HG03097 (cell line): ENCODE measurements at regions not wholly inside any gene's neighbourhood (a gene's known extent, or its start where the extent isn't known, plus 50 kb on each side); places are given as distances from the start of the nearest gene placed in this dataset.

Experiments
- ATAC-seq: cut with Tn5 transposase; IDR thresholded peaks from one replicate; pipeline ENCODE4 v1.9.1; 2021; ENCODE audit not compliant: unreplicated experiment, low FRiP score

DNA sequence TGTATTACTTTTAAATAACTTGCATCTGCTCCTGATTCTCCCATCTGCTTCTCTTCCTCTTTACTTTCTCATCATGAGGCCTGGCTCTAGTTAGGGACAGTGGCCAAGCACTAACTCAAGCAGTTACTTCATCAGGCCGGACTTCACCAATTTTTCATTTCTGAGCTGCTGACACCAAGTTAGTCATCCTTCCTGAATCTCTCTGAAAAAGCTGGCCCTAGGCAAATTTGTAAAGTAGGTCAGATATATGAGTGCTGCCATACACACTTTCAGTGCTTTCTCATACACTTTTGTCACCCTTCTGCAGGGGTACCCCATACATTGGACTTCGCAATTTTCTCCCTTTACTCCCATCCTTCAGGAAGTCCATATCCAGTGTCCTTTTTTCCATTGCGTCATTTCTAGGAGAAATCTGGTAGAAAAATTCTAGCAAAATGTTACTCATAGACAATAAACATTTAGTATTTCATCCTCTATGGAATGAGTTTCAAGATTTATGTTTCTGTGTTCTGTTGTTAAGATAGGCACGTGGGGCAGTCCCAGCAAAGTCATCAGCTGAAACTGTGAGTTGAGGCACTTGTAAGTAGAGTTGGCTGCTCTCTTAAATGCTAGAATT is 276.8 kb upstream of the TMPO start:
- ATAC-seq: no peak

DNA sequence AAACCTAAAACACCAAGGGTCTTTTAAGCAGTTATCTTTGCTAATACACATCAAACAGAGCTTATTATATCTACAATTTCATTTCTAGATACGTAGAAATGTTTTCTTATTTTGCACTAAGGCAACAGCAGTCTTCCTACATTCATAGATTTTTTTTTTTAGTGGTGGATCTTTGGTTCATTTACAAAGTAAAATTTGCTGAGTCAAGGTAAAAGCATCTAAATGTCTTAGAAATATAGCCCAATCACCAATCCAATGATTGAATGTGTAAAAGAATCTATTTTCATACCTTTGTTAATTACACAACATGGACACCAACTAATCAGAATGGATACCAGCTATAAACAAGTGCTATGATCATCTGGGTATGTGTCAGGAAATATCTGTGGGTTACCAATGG is 272.2 kb upstream of the TMPO start:
- ATAC-seq: no peak

DNA sequence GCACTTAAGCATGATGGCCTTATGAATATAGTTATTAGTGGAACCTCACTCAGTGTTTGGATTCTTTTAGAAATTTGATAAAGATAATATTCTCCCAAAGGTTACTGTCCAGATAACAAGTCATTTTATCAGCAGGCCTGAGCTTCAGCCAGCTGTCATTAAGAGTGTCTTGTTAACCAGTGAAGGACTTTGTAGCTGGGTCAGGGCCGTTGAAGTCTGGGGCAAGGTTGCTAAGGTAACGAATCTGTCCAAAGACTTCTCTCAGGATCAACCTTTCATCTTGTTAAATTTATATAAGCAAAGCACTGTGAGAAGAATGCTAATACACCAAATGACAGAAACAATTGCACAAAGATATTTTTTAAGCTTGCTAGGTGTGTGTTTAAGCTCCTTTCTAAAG is 271.3 kb upstream of the TMPO start:
- ATAC-seq: no peak

DNA sequence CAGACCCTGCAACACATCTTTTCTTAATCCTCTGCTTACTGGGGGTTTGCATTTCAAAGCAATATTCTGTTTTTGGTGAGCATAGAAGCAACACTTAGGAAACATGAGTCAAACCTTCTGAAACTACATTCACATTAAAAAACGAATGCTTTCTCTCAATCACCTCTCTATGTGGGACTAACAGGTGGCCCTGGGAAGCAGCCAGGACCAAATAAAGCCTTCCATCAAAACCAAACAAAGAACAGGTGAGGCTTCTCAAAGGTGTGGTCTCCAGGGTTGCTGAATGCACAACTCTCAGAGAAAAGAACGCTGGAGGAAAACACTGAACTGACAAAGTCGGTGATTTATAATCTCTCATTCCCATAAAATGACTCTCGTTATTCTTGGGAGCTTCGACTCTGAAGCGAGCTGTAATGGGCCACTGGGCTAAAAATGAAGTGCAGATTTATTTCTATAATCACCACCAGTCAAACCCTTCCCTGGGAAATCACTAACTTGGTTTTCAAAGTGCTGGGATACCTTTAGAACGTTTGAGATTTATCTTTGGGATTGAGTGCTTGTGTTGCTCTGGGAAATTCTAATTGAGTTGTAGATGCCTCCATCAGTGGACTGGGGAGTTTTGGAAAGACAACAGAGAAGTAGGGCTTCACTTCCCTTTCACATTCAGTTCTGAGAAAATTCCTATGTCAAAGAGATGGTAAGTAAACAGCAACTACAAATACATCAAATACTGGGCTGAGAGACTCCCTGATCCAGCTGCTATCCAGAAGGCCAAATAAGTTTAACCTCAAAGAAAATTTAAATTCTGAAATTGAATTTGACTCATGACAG is 262.0 kb upstream of the TMPO start:
- no peak for ATAC-seq

DNA sequence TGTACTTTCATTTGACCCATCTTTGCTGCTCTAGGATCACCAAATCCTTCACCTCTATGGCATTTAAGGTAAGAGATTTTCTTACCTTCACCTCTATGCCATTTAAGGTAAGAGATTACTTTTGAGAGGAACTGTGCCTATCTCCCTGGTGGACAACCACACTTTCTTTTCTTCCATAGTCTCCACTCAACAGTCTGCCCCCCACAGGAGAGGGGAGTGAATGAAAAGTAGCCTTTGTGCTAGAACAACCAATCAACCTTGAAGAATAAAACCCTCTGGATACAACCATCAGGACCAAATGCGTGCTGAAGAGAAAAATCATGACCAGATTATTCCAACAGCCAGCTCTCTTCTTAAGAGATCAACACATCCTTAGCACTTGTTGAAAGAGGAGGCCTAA is 258.6 kb upstream of the TMPO start:
- no peak for ATAC-seq

DNA sequence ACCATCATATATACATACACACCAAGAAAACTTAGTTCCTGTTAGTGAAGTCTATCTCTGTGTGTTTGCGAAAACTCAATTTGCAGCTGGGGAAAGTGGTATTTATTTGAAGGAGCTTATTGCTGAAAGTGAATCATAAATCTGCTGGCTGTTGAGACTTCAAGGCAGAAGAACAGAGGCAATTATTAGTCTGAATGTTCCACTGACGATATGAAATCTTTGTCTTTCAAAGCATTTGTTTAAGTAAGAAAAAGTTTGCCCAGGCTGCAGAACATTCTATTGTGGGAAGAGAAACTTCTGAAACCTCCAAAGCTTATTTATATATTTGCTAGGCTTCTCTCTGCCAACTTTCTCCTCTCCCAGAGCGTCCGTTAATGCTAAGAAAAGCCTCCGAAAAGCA is 255.7 kb upstream of the TMPO start:
- no peak for ATAC-seq

DNA sequence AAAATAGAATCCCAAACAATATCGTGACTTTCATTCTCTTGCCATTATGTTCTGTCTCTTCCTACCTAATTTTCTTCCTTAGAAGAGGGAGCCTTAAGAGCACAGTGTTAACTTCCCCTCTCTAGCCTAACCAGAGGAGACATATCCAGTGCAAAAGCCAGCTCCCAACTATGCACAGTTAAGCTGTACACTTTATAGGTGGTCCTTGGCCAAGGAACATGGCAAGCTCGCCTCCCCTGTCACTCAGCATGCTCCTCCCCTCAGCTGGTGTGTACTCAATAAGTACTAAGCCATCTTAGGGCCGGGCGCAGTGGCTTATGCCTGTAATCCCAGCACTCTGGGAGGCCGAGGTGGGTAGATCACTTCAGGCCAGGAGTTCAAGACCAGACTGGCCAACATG is 255.1 kb upstream of the TMPO start:
- no peak for ATAC-seq

DNA sequence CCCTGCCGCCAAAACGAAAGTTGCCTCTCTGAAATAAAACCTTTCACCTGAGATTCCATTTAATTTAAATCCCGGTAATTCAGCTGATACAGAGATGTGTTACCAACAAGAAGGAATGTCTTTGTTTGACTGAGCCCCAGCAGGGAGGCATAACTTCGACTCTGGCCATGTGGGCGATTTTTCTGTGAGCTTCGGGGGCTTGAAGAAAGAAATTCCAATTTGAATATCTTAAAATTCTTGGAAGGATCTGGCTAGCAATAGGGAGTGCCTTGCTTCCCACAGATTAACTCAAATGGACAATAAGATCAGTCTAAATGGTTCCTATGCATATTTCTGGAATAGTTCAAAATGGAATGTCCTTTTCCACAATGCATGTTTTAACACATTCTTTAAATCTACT is 252.5 kb upstream of the TMPO start:
- ATAC-seq: no peak

DNA sequence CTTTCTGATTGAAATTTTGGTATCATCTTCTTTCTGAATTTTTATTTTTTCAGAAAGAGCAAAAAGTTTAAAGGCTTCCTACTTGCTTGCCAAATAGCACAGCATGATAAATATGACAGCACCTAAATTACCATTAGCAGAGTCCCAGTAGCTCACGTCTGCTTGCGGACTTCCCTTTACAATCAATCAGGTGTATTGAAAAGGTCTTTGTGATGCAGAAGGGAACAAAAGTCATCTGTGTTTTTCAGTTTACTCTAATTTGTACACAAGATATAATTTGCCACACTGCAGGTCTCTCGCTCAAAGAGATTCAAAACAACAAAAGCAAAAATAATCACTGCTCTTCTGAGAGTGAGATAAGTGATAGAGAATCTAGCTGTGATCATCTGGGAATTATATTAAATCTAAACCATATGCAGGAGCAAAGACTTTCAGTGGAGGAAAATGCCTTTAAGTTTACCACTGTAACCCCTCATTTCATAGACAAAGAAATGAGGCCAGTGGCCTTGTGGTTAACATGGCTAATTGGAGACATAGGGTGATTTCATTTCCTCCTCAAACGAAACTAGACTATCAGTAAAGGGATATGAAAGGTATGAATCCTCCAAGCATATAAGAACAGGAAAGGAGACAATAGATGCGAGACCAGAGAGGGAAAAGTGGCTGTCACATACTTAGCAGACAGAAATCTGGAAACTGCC is 240.8 kb upstream of the TMPO start:
- peak; percentile 95 for ATAC-seq

DNA sequence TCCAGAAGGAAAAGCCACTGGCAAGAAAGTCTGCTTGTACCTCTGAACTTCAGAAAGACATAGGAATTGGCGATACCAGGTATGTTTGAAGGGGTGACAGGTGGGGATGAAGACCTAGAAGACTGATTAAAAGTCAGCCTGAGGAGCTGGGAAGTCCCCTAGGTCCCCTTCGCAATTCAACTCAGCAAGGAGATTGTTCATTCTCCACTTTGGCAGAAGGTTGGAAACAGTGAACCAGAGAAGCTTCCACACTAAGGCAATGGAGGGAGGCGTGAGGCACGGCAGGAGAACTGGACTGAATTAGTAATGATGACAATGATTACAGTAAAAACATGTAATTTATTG is 240.3 kb upstream of the TMPO start:
- no peak for ATAC-seq

DNA sequence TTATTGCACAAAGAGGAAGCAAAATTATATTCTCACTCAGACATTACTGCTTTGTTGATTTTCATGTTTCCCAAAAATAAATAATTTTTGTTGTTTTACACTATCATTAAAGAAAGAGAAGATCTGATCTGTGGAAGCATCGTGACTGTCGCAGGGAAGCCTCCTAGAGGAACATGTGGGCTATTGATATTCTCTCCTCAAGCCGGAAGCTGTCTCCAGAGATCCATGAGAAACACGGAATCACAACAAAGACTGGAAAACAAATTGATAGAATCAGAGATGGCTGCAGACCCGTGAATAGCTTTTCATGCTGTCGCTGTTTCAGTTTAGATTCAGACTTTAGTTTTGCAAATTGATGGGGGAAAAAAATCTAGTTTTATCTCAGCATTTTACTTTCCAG is 235.2 kb upstream of the TMPO start:
- no peak for ATAC-seq

DNA sequence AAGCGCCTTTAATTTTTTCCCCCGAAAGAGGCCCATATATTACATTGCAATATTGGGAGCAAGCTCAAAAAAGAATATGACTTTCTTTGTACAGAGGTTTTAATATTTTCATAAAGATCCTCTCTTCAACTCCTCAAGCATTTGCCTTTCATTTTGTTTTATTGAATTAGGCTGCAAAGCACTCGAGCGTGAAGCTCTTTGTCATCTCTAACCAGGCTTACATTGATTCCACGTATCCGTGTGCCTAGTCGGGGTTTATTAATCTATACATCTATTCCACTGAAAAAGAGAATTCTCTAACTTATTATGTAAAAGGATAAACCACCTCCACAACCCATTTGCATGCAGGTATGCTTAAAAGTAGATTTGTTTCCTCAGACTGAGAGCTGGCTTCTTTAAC is 234.8 kb upstream of the TMPO start:
- ATAC-seq: no peak

DNA sequence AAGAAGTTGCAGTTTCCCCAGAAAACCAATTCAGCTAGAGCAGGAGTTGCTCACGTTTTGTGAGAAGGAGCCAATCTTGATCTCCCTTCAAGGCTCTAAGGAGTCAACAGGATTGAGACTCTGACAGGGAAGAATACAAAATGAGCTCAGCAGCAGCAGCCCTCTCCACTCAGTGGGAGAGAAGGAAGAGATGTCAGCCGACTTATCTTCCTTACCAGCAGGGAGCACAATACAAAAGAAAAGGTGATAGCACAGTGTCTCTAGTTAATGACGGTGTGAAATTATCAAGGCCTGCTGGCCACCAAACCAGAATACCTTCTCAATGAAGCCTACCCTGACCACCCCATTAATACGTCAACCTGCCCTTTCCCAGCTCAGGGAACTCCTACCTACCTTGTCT is 223.6 kb upstream of the TMPO start:
- no peak for ATAC-seq

DNA sequence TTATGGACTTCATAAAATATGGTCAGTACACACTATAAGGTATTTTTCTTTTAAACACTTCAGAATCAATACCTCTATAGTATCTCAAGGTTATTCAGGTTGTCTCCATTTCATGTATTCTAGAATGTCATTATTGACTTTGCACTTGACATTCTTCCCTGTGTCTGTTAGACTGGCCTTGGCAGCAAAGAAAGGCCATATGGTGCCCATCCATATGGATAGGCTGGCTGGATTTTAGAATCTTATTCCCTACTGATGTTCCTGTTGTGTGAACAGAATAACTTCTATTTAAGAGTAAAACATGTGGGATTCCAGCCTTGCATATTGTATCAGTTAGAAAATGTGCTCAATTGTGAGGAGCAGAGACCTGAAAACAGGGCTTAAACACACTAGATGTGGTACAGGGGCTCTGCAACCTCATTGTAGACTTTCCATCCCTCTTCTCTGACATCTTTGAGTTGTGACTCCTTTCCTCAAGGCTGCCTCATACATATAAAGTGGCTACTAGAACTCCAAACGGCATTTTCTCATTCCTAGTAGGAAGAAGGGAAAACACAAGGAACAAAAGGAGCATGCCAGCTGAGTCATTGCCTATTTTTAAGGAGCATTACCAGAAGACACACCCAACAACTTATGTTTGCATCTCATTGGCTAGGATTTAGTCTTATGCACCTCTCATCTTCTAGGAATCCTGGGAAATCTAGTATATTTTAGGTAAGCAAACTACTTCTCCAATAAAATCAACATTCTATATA is 221.2 kb upstream of the TMPO start:
- ATAC-seq: no peak

DNA sequence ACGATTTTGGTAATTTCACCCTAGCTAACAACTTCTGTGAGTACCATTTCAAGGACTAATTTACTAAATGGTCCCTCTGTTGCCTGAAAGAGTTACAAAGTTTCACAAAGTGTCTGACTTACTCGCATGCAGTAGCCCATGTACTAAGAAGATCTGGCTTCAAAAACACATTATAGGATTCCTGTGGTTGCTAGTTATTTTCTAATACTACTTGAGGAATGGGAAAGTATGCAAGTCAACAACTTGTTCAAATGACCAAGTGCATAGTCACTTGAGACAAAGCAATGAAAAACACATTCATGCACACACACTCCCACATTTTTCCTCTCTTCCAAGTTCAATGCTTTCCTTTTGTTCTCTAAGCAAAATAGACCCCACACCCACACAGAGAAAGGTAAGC is 219.7 kb upstream of the TMPO start:
- no peak for ATAC-seq

DNA sequence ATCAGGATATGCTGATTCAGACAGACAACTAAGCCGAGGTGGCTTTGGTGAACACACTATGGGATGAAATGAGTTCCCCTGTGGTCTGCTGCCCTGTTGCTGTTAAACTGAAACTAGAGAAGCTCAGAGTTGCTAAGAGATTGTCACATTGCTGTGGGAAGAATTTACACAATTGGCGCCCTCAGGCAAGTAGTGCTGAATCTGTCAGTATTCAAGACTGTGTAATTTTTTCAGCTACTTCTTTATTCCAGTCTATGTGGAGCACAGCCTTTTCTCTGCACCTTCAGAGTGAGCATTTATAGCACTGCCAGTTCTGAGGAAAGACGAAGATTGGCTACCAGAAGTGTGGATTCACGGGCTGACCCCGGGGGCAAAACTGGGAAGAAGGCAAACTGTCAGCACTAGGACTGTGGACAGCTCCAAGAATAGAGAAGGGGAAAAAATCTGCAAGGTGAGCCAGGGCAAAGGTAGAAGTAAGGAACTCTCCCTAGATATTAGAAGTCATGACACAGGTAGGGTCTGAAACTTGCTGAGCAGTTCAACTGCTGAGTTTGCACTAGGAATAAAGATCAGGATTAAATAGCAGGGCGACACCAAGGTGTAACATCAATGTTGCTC is 218.8 kb upstream of the TMPO start:
- ATAC-seq: no peak

DNA sequence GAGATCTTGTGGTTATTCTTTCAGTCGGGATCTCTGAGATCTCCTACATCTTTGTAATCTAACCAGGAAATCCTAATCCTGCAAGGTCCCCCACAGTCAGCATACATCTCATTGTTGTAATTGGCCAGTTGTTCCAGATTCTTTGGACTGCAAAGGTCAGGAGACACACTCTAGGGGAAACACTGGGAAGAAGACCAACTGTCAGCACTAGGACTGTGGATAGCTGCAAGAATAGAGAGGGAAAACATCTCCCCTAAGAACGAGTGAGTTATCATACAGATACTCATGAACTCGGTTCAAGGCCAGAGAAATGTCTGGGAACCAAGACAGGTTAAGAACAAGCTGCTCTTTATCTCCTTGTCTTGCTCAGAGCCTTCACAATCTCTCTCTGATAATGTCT is 217.9 kb upstream of the TMPO start:
- no peak for ATAC-seq

DNA sequence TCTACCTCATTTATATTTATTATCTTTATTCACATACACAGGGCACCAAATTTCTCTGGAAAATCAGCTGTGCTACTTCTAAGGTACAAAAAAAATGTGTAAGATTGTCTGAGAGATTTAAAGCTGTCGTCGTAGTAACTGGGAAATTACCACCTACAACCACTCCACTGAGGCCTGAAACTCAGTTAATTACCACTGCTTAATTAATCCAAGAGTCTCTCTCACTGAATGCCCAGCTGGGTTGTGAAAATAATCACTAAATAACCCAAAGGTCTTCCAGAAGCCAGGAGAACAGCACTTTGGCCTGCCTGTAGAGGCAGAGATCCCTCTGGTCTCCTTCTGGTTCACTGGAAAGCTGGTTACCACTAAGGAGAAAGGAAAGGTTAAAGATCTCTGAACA is 207.2 kb upstream of the TMPO start:
- ATAC-seq: no peak

DNA sequence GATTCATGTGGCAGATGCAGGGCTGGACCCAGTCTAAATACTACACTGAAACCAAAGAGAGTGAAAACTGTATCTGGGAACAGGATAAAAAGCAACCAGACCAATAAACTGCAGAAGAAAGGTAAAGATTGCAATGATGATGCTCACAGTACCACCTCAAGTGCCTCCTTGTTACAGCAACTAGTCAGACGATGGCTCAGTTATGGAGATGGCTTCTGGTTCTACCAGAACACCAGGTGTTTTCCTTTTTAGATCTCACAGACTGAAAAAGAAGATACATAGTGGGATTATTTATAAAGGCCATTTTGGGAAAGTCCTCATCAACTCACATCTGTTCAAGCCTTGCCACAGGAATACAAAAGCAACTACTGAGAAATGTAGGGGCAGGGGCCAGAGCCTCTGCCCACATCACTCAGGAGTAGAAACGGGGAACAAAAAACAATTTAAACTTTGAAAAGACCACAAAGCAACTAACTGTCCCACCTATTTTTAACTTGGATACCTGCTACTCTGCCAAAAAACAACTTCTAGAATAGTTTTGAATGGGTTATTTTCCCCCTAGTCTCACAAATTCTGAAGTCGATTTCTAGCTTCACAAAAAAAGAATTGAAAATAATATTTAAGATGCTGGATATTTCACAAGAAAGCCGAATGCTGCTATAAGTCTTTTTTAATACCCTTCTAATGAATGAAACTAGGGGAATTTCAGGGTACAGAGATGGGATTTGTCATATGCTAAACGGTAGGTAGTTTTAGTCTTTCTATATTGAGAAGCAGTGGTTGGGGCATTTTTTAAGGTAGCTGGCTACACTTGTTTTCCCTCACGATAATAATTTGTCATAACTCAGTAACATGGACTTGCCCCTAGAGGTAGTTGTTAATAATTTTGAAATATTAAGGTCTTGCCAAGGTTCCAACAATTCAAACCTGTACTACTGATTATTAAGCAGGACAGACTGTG is 197.2 kb upstream of the TMPO start:
- ATAC-seq: no peak
